GM19328 (cell line): ENCODE measurements at regions not wholly inside any gene's neighbourhood (a gene's known extent, or its start where the extent isn't known, plus 50 kb on each side); places are given as distances from the start of the nearest gene placed in this dataset.

ENCODE experiments used
- ATAC-seq: cut with Tn5 transposase; IDR thresholded peaks from one replicate; pipeline ENCODE4 v1.9.1; 2021; ENCODE audit warnings: mild to moderate bottlenecking, moderate library complexity; ENCODE audit not compliant: unreplicated experiment

DNA sequence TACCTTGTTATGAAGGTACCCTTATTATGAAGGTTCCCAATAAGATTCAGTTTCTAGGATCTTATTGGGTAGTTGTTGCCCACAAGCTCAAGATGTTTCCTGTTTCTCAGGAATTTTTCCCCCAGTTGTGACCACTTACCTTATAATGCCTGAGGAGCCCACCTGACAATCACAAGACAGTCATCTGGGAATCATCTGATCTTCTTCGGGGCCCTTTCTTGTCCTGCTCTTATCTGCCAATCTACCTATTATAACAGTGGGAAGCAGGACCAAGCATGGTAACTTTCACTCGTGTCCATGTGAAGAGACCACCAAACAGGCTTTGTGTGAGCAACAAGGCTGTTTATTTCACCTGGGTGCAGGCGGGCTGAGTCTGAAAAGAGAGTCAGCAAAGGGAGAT lies 825.5 kb downstream of the BCL11B start:
- ATAC-seq = no peak

GRCh38 chr14:98456231-98456630 lies 815.8 kb downstream of the BCL11B start:
- no peak for ATAC-seq

DNA sequence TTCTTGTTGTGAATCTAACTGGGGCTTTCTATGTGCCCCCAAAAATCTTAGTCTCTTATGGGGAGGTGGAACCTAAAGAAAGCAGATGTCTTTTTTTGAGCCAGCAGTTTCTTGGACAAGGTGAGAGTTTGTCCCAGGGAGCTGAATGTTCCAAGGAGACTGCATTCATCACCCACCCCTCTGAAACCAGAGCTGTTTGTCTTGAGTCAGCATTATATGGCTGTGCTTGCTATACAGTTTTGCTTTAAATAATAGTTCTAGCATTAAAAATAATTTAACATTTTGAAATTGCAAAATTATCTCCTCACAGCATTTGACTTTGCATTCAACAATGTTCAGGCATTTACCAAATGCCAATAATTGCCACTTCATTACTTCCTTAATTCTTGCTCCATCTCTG lies 813.3 kb downstream of the BCL11B start:
- no peak for ATAC-seq

DNA sequence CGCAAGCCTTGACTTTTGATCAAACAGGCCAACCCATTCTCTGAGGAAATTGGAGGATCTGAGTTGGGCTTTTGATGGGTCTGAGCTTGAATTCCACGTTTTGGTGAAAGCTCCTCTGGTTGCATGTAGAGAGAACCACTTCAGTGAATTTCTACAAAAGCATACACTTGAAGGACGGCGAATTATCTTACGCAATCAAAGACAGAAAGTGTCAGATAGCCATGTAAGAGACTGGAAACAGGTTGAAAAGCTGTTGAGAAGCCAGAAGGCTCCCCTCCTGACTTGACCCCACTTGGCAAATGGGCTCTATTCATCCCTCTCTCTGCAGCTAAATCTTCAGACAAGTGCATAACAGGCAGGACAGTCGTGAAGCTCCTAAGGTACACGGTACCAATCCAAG lies 809.1 kb downstream of the BCL11B start:
- no peak for ATAC-seq

- no peak for ATAC-seq
Measured at GRCh38 chr14:98466807-98467206, 805.2 kb downstream of the BCL11B start.

GRCh38 chr14:98470663-98471062 lies 801.3 kb downstream of the BCL11B start:
- no peak for ATAC-seq

DNA sequence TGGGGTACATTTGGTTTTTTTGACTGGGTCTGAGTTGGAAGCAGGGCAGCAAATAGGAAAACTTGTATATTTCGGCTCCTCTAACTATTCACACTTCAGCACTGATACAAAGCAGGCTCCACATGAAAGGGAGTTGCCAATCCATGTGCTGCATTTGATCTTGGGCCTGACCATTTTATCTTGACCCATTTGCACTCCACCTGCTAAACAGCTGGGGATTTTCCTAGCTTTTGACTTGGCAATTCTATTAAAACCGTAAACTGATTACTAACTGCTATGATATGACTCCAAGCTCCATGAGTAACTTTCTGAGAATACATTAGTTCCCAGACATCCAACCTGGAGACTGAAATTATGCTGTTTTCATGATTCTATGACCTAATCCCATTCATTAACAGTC lies 797.1 kb downstream of the BCL11B start:
- no peak for ATAC-seq

- ATAC-seq = no peak
Measured at GRCh38 chr14:98477935-98478334, 794.1 kb downstream of the BCL11B start.

DNA sequence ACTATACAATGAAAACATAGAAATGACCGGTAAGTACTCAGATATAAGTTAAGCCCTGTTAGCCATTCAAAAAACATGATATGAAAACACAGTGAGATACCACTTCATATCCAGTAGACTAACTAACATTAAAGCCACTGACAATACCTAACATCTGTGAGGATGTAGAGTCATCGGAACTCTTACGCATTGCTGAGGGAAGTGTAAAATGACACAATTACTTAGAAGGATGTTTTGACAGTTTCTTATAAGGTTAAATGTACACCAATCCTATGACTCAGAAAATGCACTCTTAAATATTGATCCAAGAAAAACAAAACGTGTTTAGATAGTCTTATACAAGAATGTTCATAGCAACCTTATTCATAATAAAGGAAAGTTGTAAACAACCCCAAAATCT lies 782.9 kb downstream of the BCL11B start:
- ATAC-seq = no peak

GRCh38 chr14:98494582-98494981 lies 777.4 kb downstream of the BCL11B start:
- no peak for ATAC-seq

DNA sequence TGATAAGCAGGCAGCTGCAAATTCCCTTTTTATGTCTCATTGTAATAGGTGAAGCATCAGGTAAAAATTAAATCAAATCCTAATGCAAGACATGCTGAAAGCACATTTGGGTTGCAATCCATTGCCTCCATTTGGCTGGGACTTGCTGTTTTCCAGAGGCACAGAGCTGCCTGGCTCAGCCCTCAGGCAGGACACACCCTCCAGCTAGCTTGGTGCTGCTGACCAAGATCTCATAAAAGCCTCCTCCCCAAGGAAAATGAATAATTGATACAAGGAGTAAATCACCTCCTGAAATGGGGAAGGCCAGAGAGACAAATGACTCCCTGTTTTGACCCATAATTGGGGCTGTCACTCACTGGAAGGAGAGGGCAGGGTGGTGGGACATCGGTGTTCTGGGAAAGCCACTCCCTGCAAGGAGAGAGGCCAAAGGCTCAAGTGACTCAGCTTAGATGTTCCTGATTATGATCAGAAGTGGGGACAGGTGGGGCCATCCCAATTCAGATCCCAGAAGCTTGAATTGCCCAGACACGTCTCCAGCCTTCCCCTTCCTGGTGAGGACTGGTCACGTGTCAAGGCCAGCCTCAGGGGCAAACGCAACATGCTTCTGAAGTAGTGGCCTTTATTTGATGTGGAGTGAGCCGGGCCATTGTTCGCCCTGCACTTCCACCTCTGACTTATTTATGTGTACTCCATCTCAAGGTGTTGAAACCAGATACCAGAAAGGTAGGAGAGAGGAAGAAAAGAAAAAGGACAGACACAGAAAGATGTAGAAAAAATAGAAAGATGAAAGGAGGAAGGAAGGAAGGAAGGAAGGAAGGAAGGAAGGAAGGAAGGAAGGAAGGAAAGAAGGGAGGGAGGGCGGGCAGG lies 773.7 kb downstream of the BCL11B start:
- no peak for ATAC-seq

DNA sequence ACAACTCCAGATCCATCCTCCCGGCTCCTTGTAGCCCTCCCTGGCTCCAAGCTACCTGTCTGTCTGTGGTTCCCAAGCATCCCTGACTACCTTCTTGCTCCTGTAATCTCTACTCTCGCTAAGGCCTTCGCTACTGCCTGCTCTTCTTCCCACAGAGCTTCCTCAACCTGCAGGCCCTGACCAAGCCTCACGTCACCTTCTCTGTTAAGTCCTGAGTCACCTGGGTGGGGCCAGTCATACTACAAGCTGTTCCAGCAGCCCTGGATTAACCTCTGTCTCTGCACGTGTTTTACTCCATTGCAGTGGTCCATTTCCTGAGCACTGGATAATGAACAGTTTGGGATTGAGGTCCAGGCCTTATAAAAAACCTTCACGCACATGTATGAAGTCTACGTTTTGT lies 770.7 kb downstream of the BCL11B start:
- ATAC-seq = no peak

GRCh38 chr14:98501836-98502235 lies 770.2 kb downstream of the BCL11B start:
- ATAC-seq = no peak

- ATAC-seq = no peak
Measured at GRCh38 chr14:98503086-98503815, 768.7 kb downstream of the BCL11B start.

- no peak for ATAC-seq
Measured at GRCh38 chr14:98507264-98507663, 764.7 kb downstream of the BCL11B start.

GRCh38 chr14:98510392-98510791 lies 761.6 kb downstream of the BCL11B start:
- ATAC-seq = no peak

DNA sequence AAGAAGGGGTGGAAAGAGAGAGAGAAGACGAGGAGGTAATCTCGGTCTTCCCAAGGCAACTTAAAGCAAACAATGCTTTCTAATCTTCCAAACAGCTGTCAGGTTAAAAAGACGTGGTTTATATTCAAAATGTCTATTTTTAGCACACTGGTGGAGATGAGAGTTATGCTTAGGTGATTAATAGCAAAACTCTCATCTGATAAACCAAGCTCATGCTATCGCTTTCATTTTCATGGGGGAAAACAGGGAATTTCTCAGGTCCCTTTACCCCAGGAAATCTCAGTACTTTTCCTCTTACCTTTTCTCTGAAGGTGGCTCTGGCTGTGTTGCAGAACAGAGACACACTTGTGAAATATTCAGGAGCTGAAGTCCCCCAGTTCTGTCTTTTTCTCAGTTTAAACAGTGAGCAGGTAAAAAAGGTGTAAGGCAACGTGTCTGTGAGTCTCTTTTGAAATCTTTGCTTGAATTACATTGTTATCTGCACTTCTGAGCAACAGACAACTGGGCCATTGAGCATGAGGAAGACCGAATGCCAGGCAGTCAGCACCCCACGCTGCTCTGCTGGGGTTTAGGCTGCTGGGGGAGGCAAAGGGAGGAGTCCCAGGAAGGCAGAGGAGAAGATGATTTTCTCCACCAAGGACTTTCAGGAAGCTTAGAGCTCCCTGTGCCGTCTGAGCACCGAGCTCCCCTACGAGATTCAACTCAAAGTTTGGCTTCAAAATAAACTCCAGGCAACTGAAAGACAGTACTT lies 759.3 kb downstream of the BCL11B start:
- ATAC-seq = no peak

DNA sequence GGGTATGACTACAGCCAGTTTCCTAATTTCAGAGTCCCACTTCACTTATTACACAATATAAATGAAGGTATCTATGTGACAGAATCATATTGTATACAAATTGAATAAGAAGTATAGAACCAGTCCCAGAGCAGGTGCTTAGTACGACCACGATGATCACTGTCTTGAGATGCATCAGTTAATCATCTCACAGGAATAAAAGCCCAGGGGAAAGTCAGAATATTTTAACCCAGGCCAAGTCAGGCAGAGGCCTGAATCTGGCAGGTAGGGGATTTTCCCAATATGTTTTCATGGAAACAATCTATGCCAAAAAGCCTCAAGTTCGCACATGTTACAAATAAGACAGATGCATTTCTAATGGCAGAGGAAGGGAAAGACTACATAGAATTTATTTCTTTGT lies 758.4 kb downstream of the BCL11B start:
- ATAC-seq = no peak

DNA sequence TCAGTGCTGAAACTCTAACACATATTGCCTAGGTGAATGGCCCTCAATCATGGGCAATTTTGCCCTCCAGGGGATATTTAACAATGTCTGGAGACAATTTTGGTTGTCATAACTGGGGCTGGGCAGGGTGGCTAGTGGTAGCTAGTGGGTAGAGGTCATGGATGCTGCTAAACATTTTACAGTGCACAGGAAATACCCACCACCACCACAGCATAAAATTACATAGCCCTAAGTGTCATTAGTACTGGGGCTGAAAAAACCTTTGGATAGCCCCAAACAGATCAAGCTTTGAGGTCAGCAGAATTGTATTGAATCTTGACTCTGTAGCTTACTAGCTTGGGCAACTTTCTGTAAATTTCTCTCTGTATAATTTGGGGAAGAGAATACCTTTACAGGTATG lies 758.0 kb downstream of the BCL11B start:
- no peak for ATAC-seq

GRCh38 chr14:98536256-98536655 lies 735.7 kb downstream of the BCL11B start:
- ATAC-seq = no peak

DNA sequence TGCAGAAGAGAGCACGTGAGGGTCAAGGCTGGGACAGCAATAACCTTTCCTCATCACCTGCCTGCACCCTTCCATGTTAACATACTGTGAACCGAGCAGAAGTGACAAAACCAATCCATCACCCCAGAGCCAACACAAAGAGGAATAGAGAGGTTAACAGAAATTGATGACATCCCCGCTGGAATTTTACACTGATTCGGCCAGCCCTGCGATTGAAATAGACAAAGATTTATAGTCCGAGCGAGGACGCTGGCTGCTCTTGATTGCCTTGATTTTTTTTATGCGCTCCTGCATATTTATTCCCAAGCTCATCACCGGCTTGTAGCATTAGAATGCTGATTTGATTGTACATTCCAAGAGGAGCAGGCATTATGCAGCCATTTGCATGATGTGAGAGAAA lies 729.7 kb downstream of the BCL11B start:
- ATAC-seq = no peak

- ATAC-seq = no peak
Measured at GRCh38 chr14:98543074-98543473, 728.9 kb downstream of the BCL11B start.
